BE2C (cell line): ENCODE measurements at regions not wholly inside any gene's neighbourhood (a gene's known extent, or its start where the extent isn't known, plus 50 kb on each side); places are given as distances from the start of the nearest gene placed in this dataset.

Experiments
- DNase-seq: peaks from one replicate; pipeline ENCODE4 v3.0.0-alpha.2; 2020
- H3K27me3 ChIP-seq: fragments of 250-450 bp; sonication (Bioruptor Pico); 2 replicates; pipeline ENCODE4 v1.5.1; 2020; ENCODE audit warnings: mild to moderate bottlenecking
- H3K36me3 ChIP-seq: fragments of 250-450 bp; sonication (Bioruptor Pico); 2 replicates; pipeline ENCODE4 v1.5.1; 2020; ENCODE audit warnings: mild to moderate bottlenecking
- H3K4me1 ChIP-seq: fragments of 250-450 bp; sonication (Bioruptor Pico); 2 replicates; pipeline ENCODE4 v1.5.1; 2020
- H3K4me3 ChIP-seq: 2 replicates; pipeline ENCODE4 v1.5.1; 2011; ENCODE audit warnings: low read depth, low read length
- H3K9me3 ChIP-seq: fragments of 250-450 bp; sonication (Bioruptor Pico); 2 replicates; pipeline ENCODE4 v1.5.1; 2020
- CTCF ChIP-seq: IDR thresholded peaks from 2 replicates; pipeline ENCODE4 v1.5.1; 2012; ENCODE audit warnings: mild to moderate bottlenecking, low read depth, low read length

GRCh38 chr5:31095796-31096195 is 97.7 kb upstream of the CDH6 start:
- Histone ChIP-seq H3K4me1 (no peaks in the 10 kb centered on the region), H3K4me3 (no peak overlapping the region), H3K9me3 (no peaks in the 10 kb centered on the region), H3K36me3 (no peaks in the 10 kb centered on the region), H3K27me3 (no peaks in the 10 kb centered on the region)
- no peak for DNase-seq
- TF ChIP-seq CTCF = no peak

GRCh38 chr5:31091501-31091900 is 102.0 kb upstream of the CDH6 start:
- H3K4me3 ChIP-seq = no peak overlapping the region
- H3K36me3 ChIP-seq = no peaks in the 10 kb centered on the region
- H3K9me3 ChIP-seq = no peaks in the 10 kb centered on the region
- no peak for DNase-seq
- no peaks in the 10 kb centered on the region for H3K27me3 ChIP-seq
- TF ChIP-seq CTCF = no peak
- H3K4me1 ChIP-seq = no peaks in the 10 kb centered on the region

GRCh38 chr5:31090467-31090866 is 103.0 kb upstream of the CDH6 start:
- no peaks in the 10 kb centered on the region for H3K36me3 ChIP-seq
- H3K27me3 ChIP-seq = no peaks in the 10 kb centered on the region
- DNase-seq = no peak
- H3K4me1 ChIP-seq = no peaks in the 10 kb centered on the region
- H3K9me3 ChIP-seq = no peaks in the 10 kb centered on the region
- TF ChIP-seq CTCF = no peak
- no peak overlapping the region for H3K4me3 ChIP-seq

DNA sequence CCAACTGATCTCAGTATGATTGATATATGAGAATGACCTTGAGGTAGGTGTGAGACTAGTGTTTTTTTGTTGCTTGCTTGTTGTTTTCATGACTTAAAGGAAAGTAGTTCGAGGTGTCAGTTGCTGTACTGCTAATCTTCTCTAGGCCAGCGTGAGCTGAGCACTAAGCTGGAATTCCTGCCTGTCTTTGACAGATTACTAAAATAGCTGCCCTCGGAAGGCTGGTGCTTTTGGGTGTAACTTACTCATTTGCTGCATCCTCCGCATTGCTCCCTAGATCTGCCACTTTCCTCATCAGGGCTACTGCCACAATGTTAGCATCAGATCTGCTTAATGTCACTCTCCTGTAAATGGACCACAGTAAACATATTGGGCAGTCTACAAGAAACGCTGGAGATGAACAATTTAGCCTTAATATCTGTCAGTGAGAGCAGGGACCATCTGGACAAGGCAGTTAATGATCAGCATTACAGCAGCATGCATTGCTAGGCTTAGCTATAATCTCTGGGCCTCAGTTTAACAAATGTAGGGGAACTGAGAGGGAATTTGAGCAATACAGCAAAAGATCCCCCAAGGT is 106.6 kb upstream of the CDH6 start:
- no peak for TF ChIP-seq CTCF
- no peak overlapping the region for H3K4me3 ChIP-seq
- no peaks in the 10 kb centered on the region for H3K9me3 ChIP-seq
- H3K36me3 ChIP-seq = no peaks in the 10 kb centered on the region
- no peaks in the 10 kb centered on the region for H3K4me1 ChIP-seq
- DNase-seq = no peak
- no peaks in the 10 kb centered on the region for H3K27me3 ChIP-seq

GRCh38 chr5:31084871-31085270 is 108.6 kb upstream of the CDH6 start:
- no peak overlapping the region for H3K4me3 ChIP-seq
- peaks cover 7% of the 10 kb centered on the region; the same call in 1 of the 2 replicates for H3K4me1 ChIP-seq
- no peaks in the 10 kb centered on the region for H3K27me3 ChIP-seq
- no peaks in the 10 kb centered on the region for H3K9me3 ChIP-seq
- no peaks in the 10 kb centered on the region for H3K36me3 ChIP-seq
- no peak for DNase-seq
- no peak for TF ChIP-seq CTCF

DNA sequence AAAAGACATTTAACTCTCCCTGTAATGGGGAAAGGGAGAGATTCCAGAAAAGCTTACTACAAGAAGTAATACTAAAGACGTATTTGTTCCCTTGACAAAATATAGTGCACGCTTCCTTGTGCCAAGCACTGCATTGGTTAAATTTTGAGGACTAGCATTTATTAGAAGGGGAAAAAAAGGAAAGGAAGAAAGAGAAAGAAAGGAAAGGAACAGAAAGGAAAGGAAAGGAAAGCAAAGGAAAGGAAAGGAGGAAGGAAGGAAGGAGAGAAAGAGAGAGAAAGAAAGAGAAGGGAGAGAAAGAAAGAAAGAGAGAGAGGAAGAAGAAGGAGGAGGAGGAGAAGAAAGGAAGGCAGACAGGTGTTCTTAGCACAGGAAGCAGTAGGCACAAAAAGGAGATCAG is 110.1 kb upstream of the CDH6 start:
- no peak for TF ChIP-seq CTCF
- Histone ChIP-seq H3K4me1 (peaks cover 7% of the 10 kb centered on the region; the same call in 1 of the 2 replicates), H3K4me3 (no peak overlapping the region), H3K36me3 (no peaks in the 10 kb centered on the region), H3K9me3 (no peaks in the 10 kb centered on the region), H3K27me3 (no peaks in the 10 kb centered on the region)
- no peak for DNase-seq
